ENCODE measurements at regions not wholly inside any gene's neighbourhood (a gene's known extent, or its start where the extent isn't known, plus 50 kb on each side); places are given as distances from the start of the nearest gene placed in this dataset.

GRCh38 chr10:10363217-10363616, 654.5 kb upstream of the CELF2 start:
- H3K36me3 ChIP-seq = no peaks in the 10 kb centered on the region
- WGBS, 2 donors = 71 to 78% methylated on average over 6 of the region's 6 CpGs

GRCh38 chr10:10364902-10365301, 652.8 kb upstream of the CELF2 start:
- H3K4me1 ChIP-seq = no peaks in the 10 kb centered on the region
- H3K4me3 ChIP-seq = no peak overlapping the region
- no peak for FAIRE-seq
- intact Hi-C loops (cut with DNase I) = no loop called here
- no peak for DNase-seq
- H3K9me3 ChIP-seq = no peaks in the 10 kb centered on the region
- no peak for TF ChIP-seq CTCF (IDR thresholded peaks at IDR 0.05)
- no peak overlapping the region for H3K27ac ChIP-seq
- ATAC-seq = no peak
- no peaks in the 10 kb centered on the region for H3K27me3 ChIP-seq
- no peaks in the 10 kb centered on the region for H3K36me3 ChIP-seq
- 50 to 71% methylated on average over 2 of the region's 2 CpGs for WGBS, 2 donors

More at GRCh38 chr10:10363217-10363616, 654.5 kb upstream of the CELF2 start:
- Histone ChIP-seq H3K27me3 (no peaks in the 10 kb centered on the region), H3K27ac (no peak overlapping the region), H3K4me3 (no peak overlapping the region), H3K4me1 (no peaks in the 10 kb centered on the region), H3K9me3 (no peaks in the 10 kb centered on the region)
- ATAC-seq (no peak), DNase-seq (no peak), FAIRE-seq (no peak)
- intact Hi-C loops (cut with DNase I) = no loop called here
- no peak for TF ChIP-seq CTCF (IDR thresholded peaks at IDR 0.05)

- no peak for TF ChIP-seq CTCF (IDR thresholded peaks at IDR 0.05)
- Histone ChIP-seq H3K36me3 (no peaks in the 10 kb centered on the region), H3K9me3 (no peaks in the 10 kb centered on the region), H3K4me1 (no peaks in the 10 kb centered on the region), H3K27ac (no peak overlapping the region), H3K4me3 (no peak overlapping the region), H3K27me3 (no peaks in the 10 kb centered on the region)
- no peak for ATAC-seq
- DNase-seq = no peak
- 73 to 84% methylated on average over 3 of the region's 3 CpGs for WGBS, 2 donors
- FAIRE-seq = no peak
- intact Hi-C loops (cut with DNase I) = no loop called here
These were observed 652.0 kb upstream of the CELF2 start for GRCh38 chr10:10365676-10366075.

- FAIRE-seq (no peak), ATAC-seq (no peak), DNase-seq (no peak)
- TF ChIP-seq CTCF (IDR thresholded peaks at IDR 0.05) = no peak
- H3K4me1 ChIP-seq = no peaks in the 10 kb centered on the region
- H3K27ac ChIP-seq = no peak overlapping the region
- H3K36me3 ChIP-seq = no peaks in the 10 kb centered on the region
- H3K4me3 ChIP-seq = no peak overlapping the region
- H3K27me3 ChIP-seq = no peaks in the 10 kb centered on the region
- H3K9me3 ChIP-seq = no peaks in the 10 kb centered on the region
- 73 to 79% methylated on average over 1 of the region's 1 CpG for WGBS, 2 donors
- intact Hi-C loops (cut with DNase I) = no loop called here
These were observed 650.8 kb upstream of the CELF2 start for GRCh38 chr10:10366836-10367235.

- ATAC-seq (no peak), DNase-seq (no peak), FAIRE-seq (no peak)
- no peak for TF ChIP-seq CTCF (IDR thresholded peaks at IDR 0.05)
- 49 to 59% methylated on average over 6 of the region's 6 CpGs for WGBS, 2 donors
- no peak overlapping the region for H3K27ac ChIP-seq
- no peak overlapping the region for H3K4me3 ChIP-seq
- no peaks in the 10 kb centered on the region for H3K36me3 ChIP-seq
- no peaks in the 10 kb centered on the region for H3K27me3 ChIP-seq
- H3K4me1 ChIP-seq = no peaks in the 10 kb centered on the region
- H3K9me3 ChIP-seq = no peaks in the 10 kb centered on the region
- intact Hi-C loops (cut with DNase I) = no loop called here
These were observed 650.4 kb upstream of the CELF2 start for GRCh38 chr10:10367264-10367663.
